RWPE2 (cell line): ENCODE measurements at regions not wholly inside any gene's neighbourhood (a gene's known extent, or its start where the extent isn't known, plus 50 kb on each side); places are given as distances from the start of the nearest gene placed in this dataset.

Experiments
- ATAC-seq: fragments of 200-7000 bp; cut with Tn5 transposase; 3 replicates; pipeline ENCODE4 v1.9.1; 2021; ENCODE audit warnings: low read depth
- DNase-seq: peaks from one replicate; pipeline ENCODE4 v3.0.0-alpha.2; 2020; ENCODE audit warnings: low spot score
- H3K27ac ChIP-seq: fragments of 450-650 bp; 2 replicates; pipeline ENCODE4 v1.5.1; 2017; ENCODE audit warnings: mild to moderate bottlenecking; ENCODE audit not compliant: poor library complexity, severe bottlenecking
- H3K27me3 ChIP-seq: fragments of 250-450 bp; sonication (Bioruptor Pico); 2 replicates; pipeline ENCODE4 v1.5.1; 2021; ENCODE audit warnings: mild to moderate bottlenecking, moderate library complexity; ENCODE audit not compliant: insufficient read depth, poor library complexity, severe bottlenecking
- H3K36me3 ChIP-seq: fragments of 250-450 bp; sonication (Bioruptor Pico); 2 replicates; pipeline ENCODE4 v1.5.1; 2020; ENCODE audit warnings: low read depth, mild to moderate bottlenecking, moderate library complexity
- H3K4me1 ChIP-seq: fragments of 250-450 bp; sonication (Bioruptor Pico); 2 replicates; pipeline ENCODE4 v1.5.1; 2021; ENCODE audit warnings: mild to moderate bottlenecking, moderate library complexity; ENCODE audit not compliant: insufficient read depth, poor library complexity, severe bottlenecking
- H3K4me3 ChIP-seq: fragments of 250-450 bp; sonication (Bioruptor Pico); 2 replicates; pipeline ENCODE4 v1.5.1; 2021; ENCODE audit warnings: mild to moderate bottlenecking, moderate library complexity; ENCODE audit not compliant: severe bottlenecking
- H3K9me3 ChIP-seq: fragments of 250-450 bp; sonication (Bioruptor Pico); 2 replicates; pipeline ENCODE4 v1.5.1; 2021; ENCODE audit warnings: mild to moderate bottlenecking, moderate library complexity; ENCODE audit not compliant: severe bottlenecking
- TF ChIP-seq, protein P1 (sequence below): fragments of 450-650 bp; IDR thresholded peaks from one replicate; pipeline ENCODE4 v1.5.1; 2017; ENCODE audit warnings: mild to moderate bottlenecking, moderate library complexity; ENCODE audit not compliant: poor library complexity, severe bottlenecking

DNA sequence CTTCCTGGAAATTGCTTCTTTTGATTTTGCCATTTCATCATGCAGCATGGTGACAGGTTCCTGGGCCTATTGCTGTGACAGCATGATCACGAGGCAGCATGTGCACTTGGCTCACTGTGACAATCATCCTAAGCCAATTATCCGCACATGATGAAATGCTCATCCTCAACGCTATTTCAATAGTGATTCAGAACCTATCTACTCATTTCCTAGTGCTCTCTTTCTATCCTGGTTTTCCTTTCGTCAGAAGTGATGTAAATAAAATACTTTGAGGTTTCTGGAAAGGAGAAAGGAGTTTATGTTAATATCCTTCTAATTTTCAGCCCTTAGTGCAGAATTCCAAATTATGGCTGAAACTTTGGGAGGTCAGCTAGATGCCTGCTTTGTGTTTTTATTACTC is 110.6 kb upstream of the ADAMTS5 start:
- TF ChIP-seq, protein P1, sequence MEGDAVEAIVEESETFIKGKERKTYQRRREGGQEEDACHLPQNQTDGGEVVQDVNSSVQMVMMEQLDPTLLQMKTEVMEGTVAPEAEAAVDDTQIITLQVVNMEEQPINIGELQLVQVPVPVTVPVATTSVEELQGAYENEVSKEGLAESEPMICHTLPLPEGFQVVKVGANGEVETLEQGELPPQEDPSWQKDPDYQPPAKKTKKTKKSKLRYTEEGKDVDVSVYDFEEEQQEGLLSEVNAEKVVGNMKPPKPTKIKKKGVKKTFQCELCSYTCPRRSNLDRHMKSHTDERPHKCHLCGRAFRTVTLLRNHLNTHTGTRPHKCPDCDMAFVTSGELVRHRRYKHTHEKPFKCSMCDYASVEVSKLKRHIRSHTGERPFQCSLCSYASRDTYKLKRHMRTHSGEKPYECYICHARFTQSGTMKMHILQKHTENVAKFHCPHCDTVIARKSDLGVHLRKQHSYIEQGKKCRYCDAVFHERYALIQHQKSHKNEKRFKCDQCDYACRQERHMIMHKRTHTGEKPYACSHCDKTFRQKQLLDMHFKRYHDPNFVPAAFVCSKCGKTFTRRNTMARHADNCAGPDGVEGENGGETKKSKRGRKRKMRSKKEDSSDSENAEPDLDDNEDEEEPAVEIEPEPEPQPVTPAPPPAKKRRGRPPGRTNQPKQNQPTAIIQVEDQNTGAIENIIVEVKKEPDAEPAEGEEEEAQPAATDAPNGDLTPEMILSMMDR, result no peak
- DNase-seq, result no peak
- no peaks in the 10 kb centered on the region for H3K27me3 ChIP-seq
- no peaks in the 10 kb centered on the region for H3K9me3 ChIP-seq
- ATAC-seq, result no peak
- H3K4me3 ChIP-seq, result no peak overlapping the region
- H3K27ac ChIP-seq, result no peak overlapping the region
- H3K36me3 ChIP-seq, result no peaks in the 10 kb centered on the region
- H3K4me1 ChIP-seq, result no peaks in the 10 kb centered on the region

DNA sequence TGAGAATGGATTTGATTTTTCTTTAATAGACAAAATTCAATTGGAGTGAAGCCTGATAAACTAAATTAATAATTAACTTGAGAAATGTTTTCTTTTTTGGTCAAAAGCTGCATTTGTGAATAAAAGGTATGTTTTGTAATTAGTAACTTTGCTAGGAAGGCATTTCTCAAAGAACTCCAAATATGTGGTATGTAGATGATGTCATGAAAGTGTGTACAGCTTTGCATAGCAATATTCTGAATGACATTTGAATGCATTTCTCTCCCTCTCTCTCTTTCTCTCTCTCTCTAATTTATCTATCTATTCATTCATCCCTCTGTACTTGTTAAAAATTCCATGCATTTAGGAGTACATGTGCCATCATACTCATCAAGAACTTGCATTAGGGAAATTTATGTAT is 109.1 kb upstream of the ADAMTS5 start:
- no peaks in the 10 kb centered on the region for H3K27me3 ChIP-seq
- no peaks in the 10 kb centered on the region for H3K9me3 ChIP-seq
- TF ChIP-seq, protein P1, result no peak
- no peak for ATAC-seq
- H3K4me1 ChIP-seq, result no peaks in the 10 kb centered on the region
- no peak overlapping the region for H3K27ac ChIP-seq
- no peaks in the 10 kb centered on the region for H3K36me3 ChIP-seq
- H3K4me3 ChIP-seq, result no peak overlapping the region
- DNase-seq, result no peak

DNA sequence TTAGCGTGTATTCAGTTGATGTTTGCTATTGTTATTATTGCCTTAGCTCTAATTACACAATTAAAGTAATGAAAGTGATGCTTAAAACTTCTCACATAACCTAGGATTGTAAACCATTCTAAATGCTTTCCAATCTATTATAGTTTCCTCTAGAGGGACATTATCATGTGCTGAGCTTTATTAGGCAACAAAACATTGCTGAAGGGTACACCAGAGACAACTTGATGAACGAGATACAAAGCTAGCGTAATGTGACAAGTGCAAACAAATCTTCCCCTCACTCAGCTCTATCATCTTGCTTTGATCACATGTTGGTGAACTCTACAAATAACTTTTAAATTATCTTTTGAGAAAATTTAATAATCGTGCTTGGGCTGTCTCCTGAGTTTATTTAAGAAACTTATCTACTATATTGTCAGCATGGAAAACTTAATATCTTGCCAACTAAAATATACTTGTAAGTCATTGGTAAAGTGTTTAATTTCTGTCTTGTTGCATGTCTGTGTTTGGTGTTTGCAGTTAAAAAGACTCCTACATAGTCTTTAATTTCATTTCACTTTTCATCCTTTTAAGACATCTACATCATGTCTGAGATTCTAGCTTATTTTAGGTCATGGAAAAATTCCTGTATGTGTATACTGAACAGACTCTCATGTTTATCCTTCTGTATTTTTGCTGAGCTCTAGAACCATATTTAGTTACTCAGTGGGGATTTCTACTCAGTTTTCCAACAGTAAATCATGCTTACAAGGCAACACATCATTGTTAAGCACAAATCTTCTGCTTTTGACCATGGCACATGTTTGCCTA is 104.2 kb upstream of the ADAMTS5 start:
- Histone ChIP-seq H3K9me3 (no peaks in the 10 kb centered on the region), H3K4me1 (no peaks in the 10 kb centered on the region), H3K27ac (no peak overlapping the region), H3K36me3 (no peaks in the 10 kb centered on the region), H3K4me3 (no peak overlapping the region), H3K27me3 (no peaks in the 10 kb centered on the region)
- ATAC-seq (no peak), DNase-seq (no peak)
- TF ChIP-seq, protein P1, result no peak

DNA sequence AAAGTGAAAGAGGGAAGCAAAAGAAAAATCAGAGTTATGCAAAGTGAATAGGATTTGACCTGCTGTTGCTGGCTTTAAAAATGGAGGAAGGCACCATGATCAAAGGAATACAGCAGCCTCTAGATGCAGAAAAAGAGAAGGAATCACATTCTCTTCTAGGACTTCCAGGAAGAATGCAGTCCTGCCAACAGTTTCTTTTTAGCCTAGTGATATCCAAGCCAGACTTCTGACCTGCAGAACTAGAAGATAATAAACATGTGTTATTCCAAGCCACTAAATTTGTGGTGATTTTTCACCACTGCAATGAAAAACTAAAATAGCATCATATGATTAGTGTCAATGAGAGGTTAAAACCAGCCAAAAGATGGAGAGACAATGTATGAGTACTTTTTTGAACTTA is 101.9 kb upstream of the ADAMTS5 start:
- ATAC-seq, result no peak
- Histone ChIP-seq H3K4me1 (no peaks in the 10 kb centered on the region), H3K4me3 (no peak overlapping the region), H3K36me3 (no peaks in the 10 kb centered on the region), H3K27ac (no peak overlapping the region), H3K27me3 (no peaks in the 10 kb centered on the region), H3K9me3 (no peaks in the 10 kb centered on the region)
- no peak for DNase-seq
- TF ChIP-seq, protein P1, result no peak

DNA sequence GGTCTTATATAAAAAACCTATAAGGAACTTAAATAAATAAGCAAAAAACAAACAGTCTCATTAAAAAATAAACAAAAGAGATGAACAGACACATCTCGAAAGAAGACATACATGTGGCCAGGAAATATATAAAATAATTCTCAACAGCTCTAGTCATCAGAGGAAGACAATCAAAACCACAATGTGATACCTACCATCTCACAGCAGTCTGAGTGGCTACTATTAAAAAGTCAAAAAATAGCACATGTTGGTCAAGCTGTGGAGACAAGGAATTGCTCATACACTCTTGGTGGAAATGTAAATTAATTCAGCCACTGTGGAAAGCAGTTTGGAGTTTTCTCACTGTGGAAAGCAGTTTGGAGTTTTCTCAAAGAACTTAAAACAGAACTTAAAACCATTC is 100.3 kb upstream of the ADAMTS5 start:
- Histone ChIP-seq H3K4me1 (no peaks in the 10 kb centered on the region), H3K27me3 (no peaks in the 10 kb centered on the region), H3K4me3 (no peak overlapping the region), H3K36me3 (no peaks in the 10 kb centered on the region), H3K27ac (no peak overlapping the region), H3K9me3 (no peaks in the 10 kb centered on the region)
- DNase-seq (no peak), ATAC-seq (no peak)
- TF ChIP-seq, protein P1, result no peak
